NB4 (cell line): ENCODE measurements at regions not wholly inside any gene's neighbourhood (a gene's known extent, or its start where the extent isn't known, plus 50 kb on each side); places are given as distances from the start of the nearest gene placed in this dataset.
"Not testable (repeated sequence)": the region's sequence is repeated elsewhere in the genome, so short reads cannot be mapped to it uniquely, and the experiment has no call there.

Experiments
- DNase-seq: peaks from one replicate; pipeline ENCODE4 v3.0.0; 2010; ENCODE audit warnings: low read depth
- H3K4me3 ChIP-seq: one replicate; pipeline ENCODE4 v1.5.1; 2011; ENCODE audit warnings: mild to moderate bottlenecking, low read depth, low read length, moderate library complexity
- MYC ChIP-seq: IDR thresholded peaks from 2 replicates; pipeline ENCODE4 v1.6.1; 2011; ENCODE audit warnings: low read depth, low read length
- POLR2A ChIP-seq: IDR thresholded peaks from 2 replicates; pipeline ENCODE4 v1.6.1; 2011; ENCODE audit warnings: mild to moderate bottlenecking; ENCODE audit not compliant: insufficient read length; ENCODE audit errors: extremely low read depth
- TF ChIP-seq, protein P1 (sequence below): IDR thresholded peaks from one replicate; pipeline ENCODE4 v1.5.1; 2012; ENCODE audit warnings: low read depth, low read length
- TF ChIP-seq, protein P2 (sequence below): IDR thresholded peaks from 2 replicates; pipeline ENCODE4 v1.6.1; 2011; ENCODE audit warnings: low read depth, low read length

DNA sequence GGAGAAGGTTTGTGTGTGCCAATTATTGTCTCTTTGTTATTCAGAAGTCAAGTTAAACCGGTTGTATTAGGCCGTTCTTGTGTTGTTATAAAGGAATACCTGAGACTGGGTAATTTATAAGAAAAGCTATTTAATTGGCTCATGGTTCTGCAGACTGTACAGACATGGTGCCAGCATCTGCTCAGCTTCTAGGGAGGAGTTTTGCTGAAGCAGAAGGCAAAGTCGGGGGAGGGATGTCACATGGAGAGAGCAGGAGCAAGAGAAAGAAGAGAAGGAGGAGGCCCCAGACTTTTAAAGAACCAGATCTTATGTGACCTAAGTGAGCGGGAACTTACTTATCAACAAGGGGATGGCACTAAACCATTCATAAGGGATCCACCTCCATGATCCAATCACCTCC, 349.3 kb upstream of the PCDH18 start:
- TF ChIP-seq, protein P1, sequence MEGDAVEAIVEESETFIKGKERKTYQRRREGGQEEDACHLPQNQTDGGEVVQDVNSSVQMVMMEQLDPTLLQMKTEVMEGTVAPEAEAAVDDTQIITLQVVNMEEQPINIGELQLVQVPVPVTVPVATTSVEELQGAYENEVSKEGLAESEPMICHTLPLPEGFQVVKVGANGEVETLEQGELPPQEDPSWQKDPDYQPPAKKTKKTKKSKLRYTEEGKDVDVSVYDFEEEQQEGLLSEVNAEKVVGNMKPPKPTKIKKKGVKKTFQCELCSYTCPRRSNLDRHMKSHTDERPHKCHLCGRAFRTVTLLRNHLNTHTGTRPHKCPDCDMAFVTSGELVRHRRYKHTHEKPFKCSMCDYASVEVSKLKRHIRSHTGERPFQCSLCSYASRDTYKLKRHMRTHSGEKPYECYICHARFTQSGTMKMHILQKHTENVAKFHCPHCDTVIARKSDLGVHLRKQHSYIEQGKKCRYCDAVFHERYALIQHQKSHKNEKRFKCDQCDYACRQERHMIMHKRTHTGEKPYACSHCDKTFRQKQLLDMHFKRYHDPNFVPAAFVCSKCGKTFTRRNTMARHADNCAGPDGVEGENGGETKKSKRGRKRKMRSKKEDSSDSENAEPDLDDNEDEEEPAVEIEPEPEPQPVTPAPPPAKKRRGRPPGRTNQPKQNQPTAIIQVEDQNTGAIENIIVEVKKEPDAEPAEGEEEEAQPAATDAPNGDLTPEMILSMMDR: no peak
- TF ChIP-seq, protein P2, sequence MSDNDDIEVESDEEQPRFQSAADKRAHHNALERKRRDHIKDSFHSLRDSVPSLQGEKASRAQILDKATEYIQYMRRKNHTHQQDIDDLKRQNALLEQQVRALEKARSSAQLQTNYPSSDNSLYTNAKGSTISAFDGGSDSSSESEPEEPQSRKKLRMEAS: no peak
- TF ChIP-seq MYC (no peak), POLR2A (no peak)
- no peak overlapping the region for H3K4me3 ChIP-seq
- DNase-seq: no peak

DNA sequence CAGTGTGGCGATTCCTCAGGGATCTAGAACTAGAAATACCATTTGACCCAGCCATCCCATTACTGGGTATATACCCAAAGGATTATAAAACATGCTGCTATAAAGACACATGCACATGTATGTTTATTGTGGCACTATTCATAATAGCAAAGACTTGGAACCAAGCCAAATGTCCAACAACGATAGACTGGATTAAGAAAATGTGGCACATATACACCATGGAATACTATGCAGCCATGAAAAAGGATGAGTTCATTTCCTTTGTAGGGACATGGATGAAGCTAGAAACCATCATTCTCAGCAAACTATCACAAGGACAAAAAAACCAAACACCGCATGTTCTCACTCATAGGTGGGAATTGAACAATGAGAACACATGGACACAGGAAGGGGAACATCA, 335.8 kb upstream of the PCDH18 start:
- DNase-seq, H3K4me3 ChIP-seq: not testable (repeated sequence)

DNA sequence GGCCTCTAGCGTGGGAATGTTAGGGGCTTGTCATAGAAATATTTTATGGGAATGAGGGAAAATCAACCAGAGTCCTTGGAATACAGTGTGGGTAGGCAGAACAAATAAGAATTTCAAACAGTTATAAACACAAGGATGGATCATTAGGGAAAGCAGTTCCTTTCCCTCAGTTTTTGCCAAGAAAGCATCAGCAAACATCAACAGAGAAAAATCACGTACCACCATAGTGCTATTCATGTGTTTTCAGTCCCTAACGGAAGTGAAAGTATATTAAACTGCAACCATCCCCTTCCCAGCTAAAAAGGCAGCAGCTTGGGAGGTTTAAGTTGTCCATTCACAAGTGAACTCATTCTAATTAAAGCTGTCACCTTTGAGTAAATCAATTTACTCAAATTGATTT, 334.4 kb upstream of the PCDH18 start:
- TF ChIP-seq, protein P1: no peak
- no peak for TF ChIP-seq POLR2A
- TF ChIP-seq, protein P2: no peak
- no peak for TF ChIP-seq MYC
- H3K4me3 ChIP-seq: no peak overlapping the region
- DNase-seq: no peak

DNA sequence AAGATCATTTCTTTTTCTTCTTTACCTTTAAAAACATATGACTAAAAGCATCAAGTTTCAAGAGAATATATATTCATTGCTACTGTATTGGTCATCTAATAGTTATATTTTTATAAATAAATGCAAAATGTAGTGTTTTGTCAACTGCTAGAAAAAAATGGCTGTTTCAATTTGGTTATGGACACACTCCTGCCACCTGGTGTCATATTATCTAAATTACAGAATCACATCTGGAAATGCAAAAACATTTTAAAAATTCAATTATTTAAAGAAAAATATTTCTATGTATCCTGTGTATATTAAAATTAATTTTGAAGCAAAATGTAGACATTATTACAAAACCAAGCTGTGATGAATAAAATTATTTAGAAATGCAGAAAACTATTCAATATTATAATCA, 329.4 kb upstream of the PCDH18 start:
- no peak overlapping the region for H3K4me3 ChIP-seq
- TF ChIP-seq, protein P1: no peak
- no peak for TF ChIP-seq POLR2A
- TF ChIP-seq, protein P2: no peak
- peak; percentile 8 for DNase-seq

DNA sequence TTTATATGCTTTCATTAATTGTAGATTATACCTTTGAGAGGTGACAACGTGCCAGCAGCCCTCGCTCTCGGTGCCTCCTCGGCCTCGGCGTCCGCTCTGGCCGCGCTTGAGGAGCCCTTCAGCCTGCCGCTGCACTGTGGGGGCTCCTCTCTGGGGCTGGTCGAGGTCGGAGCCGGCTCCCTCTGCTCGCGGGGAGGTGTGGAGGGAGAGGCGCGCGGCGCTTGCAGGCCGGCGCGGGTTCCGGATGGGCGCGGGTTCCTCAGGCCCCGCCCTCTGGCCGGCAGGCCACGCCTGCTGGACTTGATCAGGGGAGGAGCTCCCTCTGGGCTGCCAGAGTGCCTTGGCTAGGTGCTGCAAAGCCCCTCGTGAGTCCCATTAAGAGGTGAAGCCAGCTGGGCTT, 321.1 kb upstream of the PCDH18 start:
- H3K4me3 ChIP-seq: no peak overlapping the region
- no peak for DNase-seq
- TF ChIP-seq, protein P2: no peak
- TF ChIP-seq, protein P1: no peak
- TF ChIP-seq MYC: no peak

DNA sequence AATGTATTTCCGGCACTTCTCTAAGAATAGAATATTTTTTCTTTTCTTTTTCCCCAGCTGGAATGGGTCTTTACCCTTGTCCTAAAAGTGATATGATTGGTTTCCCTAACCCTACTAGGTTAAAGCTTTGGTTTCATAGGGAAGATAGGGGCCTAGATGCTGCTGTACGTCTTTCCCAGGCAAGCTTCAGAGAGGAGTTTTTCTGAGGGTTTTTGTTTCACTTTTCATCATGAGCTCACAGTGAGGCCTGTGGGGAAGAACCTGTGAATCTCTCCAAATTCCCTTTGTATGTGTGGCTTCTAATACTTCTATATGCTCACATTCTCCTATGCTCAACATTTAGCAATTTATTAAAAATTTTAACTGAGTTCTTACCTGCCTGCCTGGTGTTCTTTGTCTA, 320.0 kb upstream of the PCDH18 start:
- TF ChIP-seq POLR2A (no peak), MYC (no peak)
- TF ChIP-seq, protein P2: no peak
- TF ChIP-seq, protein P1: no peak
- DNase-seq: no peak

DNA sequence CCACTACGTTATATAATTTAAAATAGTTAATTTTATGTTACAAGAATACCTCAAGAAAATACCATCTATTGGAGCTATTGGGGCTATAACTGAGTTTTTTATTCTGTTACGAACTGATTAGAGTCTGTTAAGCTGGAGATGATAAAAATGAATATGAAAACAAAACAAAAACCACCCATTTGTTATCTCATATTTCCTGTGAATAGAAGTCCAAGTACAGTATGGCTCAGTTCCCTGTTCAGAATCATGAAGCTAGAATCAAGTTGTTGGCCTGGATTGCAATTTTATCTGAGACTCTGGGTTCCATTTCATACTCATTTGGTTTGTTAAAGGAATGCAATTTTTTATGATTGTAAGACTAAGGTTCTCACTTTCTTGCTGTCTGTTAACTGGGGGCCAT, 319.1 kb upstream of the PCDH18 start:
- TF ChIP-seq, protein P2: no peak
- TF ChIP-seq, protein P1: no peak
- TF ChIP-seq POLR2A (no peak), MYC (no peak)
- no peak overlapping the region for H3K4me3 ChIP-seq

More for the DNA sequence above, 320.0 kb upstream of the PCDH18 start:
- H3K4me3 ChIP-seq: no peak overlapping the region

DNA sequence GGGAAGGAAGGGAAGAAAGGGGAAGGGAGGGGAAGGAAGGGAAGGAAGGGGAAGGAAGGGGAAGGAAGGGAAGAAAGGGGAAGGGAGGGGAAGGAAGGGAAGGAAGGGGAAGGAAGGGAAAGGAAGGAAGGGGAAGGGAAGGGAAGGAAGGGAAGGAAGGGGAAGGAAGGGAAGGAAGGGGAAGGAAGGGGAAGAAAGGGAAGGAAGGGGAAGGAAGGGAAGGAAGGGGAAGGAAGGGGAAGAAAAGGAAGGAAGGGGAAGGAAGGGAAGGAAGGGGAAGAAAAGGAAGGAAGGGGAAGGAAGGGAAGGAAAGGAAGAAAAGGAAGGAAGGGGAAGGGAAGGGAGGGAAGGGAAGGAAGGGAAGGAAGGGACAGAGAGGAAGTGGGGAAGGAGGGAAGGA, 295.7 kb upstream of the PCDH18 start:
- H3K4me3 ChIP-seq: not testable (repeated sequence)

More for the DNA sequence above, 319.1 kb upstream of the PCDH18 start:
- no peak for DNase-seq

More for the DNA sequence above, 295.7 kb upstream of the PCDH18 start:
- not testable (repeated sequence) for DNase-seq
